ENCODE measurements at regions not wholly inside any gene's neighbourhood (a gene's known extent, or its start where the extent isn't known, plus 50 kb on each side); places are given as distances from the start of the nearest gene placed in this dataset.

DNA sequence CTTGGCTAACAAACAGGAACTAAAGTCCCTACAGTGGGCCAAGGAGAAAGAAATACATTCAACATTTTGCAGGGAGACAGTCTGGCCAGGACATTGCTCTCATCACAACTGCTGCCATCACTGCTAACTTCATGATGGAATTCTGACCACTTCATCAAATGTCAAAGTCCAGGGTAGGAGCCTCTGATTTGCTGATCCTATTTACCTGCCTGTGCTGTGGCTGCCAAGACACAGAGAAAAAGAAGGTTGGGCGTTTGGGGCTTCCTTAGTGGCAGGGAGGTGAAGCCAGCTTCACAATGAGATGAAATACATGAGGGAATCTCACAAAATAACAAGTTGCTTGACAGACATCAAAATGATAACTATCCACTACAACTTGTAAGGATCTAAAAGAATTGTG lies 343.9 kb upstream of the CADM1 start:
- TF ChIP-seq, protein P1, sequence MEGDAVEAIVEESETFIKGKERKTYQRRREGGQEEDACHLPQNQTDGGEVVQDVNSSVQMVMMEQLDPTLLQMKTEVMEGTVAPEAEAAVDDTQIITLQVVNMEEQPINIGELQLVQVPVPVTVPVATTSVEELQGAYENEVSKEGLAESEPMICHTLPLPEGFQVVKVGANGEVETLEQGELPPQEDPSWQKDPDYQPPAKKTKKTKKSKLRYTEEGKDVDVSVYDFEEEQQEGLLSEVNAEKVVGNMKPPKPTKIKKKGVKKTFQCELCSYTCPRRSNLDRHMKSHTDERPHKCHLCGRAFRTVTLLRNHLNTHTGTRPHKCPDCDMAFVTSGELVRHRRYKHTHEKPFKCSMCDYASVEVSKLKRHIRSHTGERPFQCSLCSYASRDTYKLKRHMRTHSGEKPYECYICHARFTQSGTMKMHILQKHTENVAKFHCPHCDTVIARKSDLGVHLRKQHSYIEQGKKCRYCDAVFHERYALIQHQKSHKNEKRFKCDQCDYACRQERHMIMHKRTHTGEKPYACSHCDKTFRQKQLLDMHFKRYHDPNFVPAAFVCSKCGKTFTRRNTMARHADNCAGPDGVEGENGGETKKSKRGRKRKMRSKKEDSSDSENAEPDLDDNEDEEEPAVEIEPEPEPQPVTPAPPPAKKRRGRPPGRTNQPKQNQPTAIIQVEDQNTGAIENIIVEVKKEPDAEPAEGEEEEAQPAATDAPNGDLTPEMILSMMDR (IDR thresholded peaks at IDR 0.05; ENCODE audit: borderline replicate concordance, control extremely low read depth, extremely low read depth, insufficient read depth, missing control alignments): no peak
- in situ Hi-C loops (cut with MboI; ENCODE audit: low sequenced_read_pairs, unreplicated experiment): no loop called here
- DNase-seq (ENCODE audit: low spot score): no peak

DNA sequence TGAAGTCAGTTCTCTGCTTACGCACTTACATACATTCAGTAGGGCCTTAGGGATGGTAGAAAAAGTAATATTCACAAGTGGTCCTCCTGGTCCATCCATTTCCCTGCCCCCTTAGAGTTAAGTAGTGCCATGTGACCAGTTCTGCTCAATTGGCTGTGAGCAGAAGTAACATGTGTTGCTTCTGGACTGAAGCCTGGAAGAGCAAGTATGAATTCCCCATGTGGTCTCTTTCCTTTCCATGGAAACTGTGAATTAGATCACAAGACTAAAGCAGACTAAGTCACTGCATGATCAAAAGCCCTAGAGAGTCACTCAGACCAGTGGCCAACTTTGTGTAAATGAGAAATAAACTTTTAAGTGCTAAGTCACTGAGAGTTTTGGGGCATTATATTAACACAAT lies 341.7 kb upstream of the CADM1 start:
- no peak for DNase-seq (ENCODE audit: low spot score)
- in situ Hi-C loops (cut with MboI; ENCODE audit: low sequenced_read_pairs, unreplicated experiment): no loop called here
- TF ChIP-seq, protein P1 (IDR thresholded peaks at IDR 0.05; ENCODE audit: borderline replicate concordance, control extremely low read depth, extremely low read depth, insufficient read depth, missing control alignments): no peak

DNA sequence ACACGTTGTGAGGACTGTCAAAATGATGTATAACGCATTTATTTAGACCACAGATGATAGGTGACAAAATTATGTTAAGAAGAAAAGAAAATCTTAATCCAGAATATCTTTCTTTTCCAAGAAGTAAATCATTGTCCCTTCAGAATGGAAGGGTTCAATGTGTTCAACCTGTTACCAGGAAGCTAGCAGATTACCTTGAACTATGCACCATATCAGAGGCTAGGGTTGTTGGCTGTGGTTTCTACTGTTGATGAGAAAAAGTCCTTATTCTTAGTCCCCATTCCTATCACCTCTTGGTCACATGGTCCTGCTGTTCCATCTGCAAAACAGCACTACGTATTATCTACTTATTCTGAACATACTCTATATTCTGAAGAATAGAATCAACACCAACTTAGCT lies 339.5 kb upstream of the CADM1 start:
- in situ Hi-C loops (cut with MboI; ENCODE audit: low sequenced_read_pairs, unreplicated experiment): no loop called here
- TF ChIP-seq, protein P1 (IDR thresholded peaks at IDR 0.05; ENCODE audit: borderline replicate concordance, control extremely low read depth, extremely low read depth, insufficient read depth, missing control alignments): no peak
- no peak for DNase-seq (ENCODE audit: low spot score)

DNA sequence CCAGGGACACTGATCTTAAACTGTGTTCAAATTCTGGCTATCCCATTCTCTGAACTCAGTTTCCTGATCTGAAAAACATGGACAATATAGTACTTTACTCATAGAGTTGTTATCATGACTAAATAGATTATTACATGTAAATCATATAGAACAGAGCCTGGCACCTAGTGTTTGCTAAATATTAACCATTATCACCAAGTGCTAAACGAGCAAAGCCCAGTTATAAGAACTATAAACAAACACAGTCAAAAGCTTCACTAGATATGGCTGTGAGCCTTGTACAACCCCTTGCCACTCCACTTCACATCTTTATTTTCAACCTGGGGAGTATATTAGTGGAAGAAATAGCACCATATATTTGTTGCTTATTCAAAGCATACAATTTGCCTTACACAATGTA lies 338.9 kb upstream of the CADM1 start:
- in situ Hi-C loops (cut with MboI; ENCODE audit: low sequenced_read_pairs, unreplicated experiment): no loop called here
- no peak for DNase-seq (ENCODE audit: low spot score)
- TF ChIP-seq, protein P1 (IDR thresholded peaks at IDR 0.05; ENCODE audit: borderline replicate concordance, control extremely low read depth, extremely low read depth, insufficient read depth, missing control alignments): no peak

DNA sequence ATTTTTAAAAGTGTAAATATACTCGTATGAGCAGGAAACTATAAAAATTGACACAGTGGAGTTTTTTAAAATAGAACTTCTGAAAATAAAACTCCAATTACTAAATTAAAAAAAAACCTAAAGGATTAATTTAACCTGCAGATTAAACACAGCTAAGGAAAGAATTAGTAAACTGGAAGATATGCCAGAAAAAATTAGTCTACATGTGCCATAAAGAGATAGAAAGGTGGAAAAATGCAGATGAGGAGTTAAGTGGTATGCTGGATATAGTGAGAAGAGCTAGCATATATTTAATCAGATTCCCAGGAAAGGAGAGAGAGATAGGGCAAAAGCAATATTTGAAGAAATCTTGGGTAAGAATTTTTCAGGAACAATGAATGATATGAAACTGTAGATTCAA lies 315.8 kb upstream of the CADM1 start:
- in situ Hi-C loops (cut with MboI; ENCODE audit: low sequenced_read_pairs, unreplicated experiment): no loop called here
- TF ChIP-seq, protein P1 (IDR thresholded peaks at IDR 0.05; ENCODE audit: borderline replicate concordance, control extremely low read depth, extremely low read depth, insufficient read depth, missing control alignments): no peak
- DNase-seq (ENCODE audit: low spot score): no peak

- in situ Hi-C loops (cut with MboI; ENCODE audit: low sequenced_read_pairs, unreplicated experiment): no loop called here
- DNase-seq (ENCODE audit: low spot score): no peak
- TF ChIP-seq, protein P1 (IDR thresholded peaks at IDR 0.05; ENCODE audit: borderline replicate concordance, control extremely low read depth, extremely low read depth, insufficient read depth, missing control alignments): no peak
These were observed 314.8 kb upstream of the CADM1 start for GRCh38 chr11:115819014-115819413.

Measured in GM13976 (cell line).